H1 (cell line): ENCODE measurements at regions not wholly inside any gene's neighbourhood (a gene's known extent, or its start where the extent isn't known, plus 50 kb on each side); places are given as distances from the start of the nearest gene placed in this dataset.

Experiments used
- CTCF ChIA-PET: fragments of 300-600 bp; sonication (Branson Sonifier 250); formaldehyde crosslinking; loops from one replicate; lab custom pipeline; 2021; ENCODE audit not compliant: partially characterized antibody; lab: Charles Lee
- POLR2A ChIA-PET: fragments of 300-600 bp; sonication (Branson Sonifier 250); formaldehyde crosslinking; loops from one replicate; lab custom pipeline; 2021; ENCODE audit warnings: inconsistent platforms; ENCODE audit not compliant: partially characterized antibody; lab: Charles Lee
- DNase-seq, 2 experiments: peaks; one replicate each; pipeline versions ENCODE4 v3.0.0 to v3.0.0-alpha.2; 2010 to 2022; ENCODE audit warnings: low spot score in 2 of 2, low read depth in 1 of 2, mixed read lengths in 1 of 2
- FAIRE-seq: peaks from 2 replicates; lab custom pipeline; 2011; peaks lifted over from hg19 to GRCh38; lab: Jason Lieb, UNC
- H2AFZ ChIP-seq: 2 replicates; pipeline ENCODE4 v1.8.1; 2012; ENCODE audit warnings: low read length, inconsistent platforms
- H2AK5ac ChIP-seq: 2 replicates; pipeline ENCODE4 v1.6.1; 2013; ENCODE audit warnings: low read depth, low read length
- H2BK120ac ChIP-seq: replicated peaks from 2 replicates; pipeline ENCODE3; 2013; ENCODE audit warnings: low read depth, low read length, inconsistent platforms
- H2BK12ac ChIP-seq: 2 replicates; pipeline ENCODE4 v1.6.1; 2013; ENCODE audit warnings: low read depth, low read length
- H2BK15ac ChIP-seq: 2 replicates; pipeline ENCODE4 v1.6.1; 2013; ENCODE audit warnings: low read length
- H2BK20ac ChIP-seq: 2 replicates; pipeline ENCODE4 v1.6.1; 2013; ENCODE audit warnings: low read length
- H2BK5ac ChIP-seq: 2 replicates; pipeline ENCODE4 v1.6.1; 2013; ENCODE audit warnings: low read depth, low read length
- H3K14ac ChIP-seq: 2 replicates; pipeline ENCODE4 v1.6.1; 2013; ENCODE audit warnings: inconsistent platforms; ENCODE audit not compliant: insufficient read length
- H3K18ac ChIP-seq: 2 replicates; pipeline ENCODE4 v1.6.1; 2013; ENCODE audit warnings: low read length; ENCODE audit errors: extremely low read depth
- H3K23ac ChIP-seq: 2 replicates; pipeline ENCODE4 v1.6.1; 2013; ENCODE audit warnings: inconsistent platforms; ENCODE audit not compliant: insufficient read length
- H3K23me2 ChIP-seq: 2 replicates; pipeline ENCODE4 v1.6.1; 2013; ENCODE audit warnings: low read depth, low read length
- H3K27ac ChIP-seq: 2 replicates; pipeline ENCODE4 v1.6.1; 2011; ENCODE audit warnings: low read depth, low read length, inconsistent platforms
- H3K27me3 ChIP-seq, 4 experiments: replicated peaks in 1 of 4; 1 replicate in 1 of 4; 2 replicates in 3 of 4; pipeline versions ENCODE4 v1.6.1 to v1.8.1; 2011 to 2013; ENCODE audit warnings: low read length in 3 of 4, mild to moderate bottlenecking in 3 of 4, inconsistent platforms in 2 of 4, mixed read lengths in 2 of 4, moderate library complexity in 1 of 4; ENCODE audit not compliant: control insufficient read depth in 3 of 4, insufficient read depth in 3 of 4; ENCODE audit errors: extremely low read depth in 1 of 4
- H3K36me3 ChIP-seq, 4 experiments: 2 replicates each; pipeline versions ENCODE4 v1.6.1 to v1.8.1; 2011 to 2013; ENCODE audit warnings: mild to moderate bottlenecking in 4 of 4, low read length in 3 of 4, moderate library complexity in 2 of 4, control low read depth in 1 of 4, inconsistent platforms in 1 of 4; ENCODE audit not compliant: insufficient read depth in 4 of 4, control insufficient read depth in 2 of 4
- H3K4ac ChIP-seq: replicated peaks from 2 replicates; pipeline ENCODE3; 2013; ENCODE audit warnings: low read length, low read depth, mixed read lengths, inconsistent platforms; ENCODE audit not compliant: insufficient read length
- H3K4me1 ChIP-seq, 4 experiments: replicated peaks in 1 of 4; 1 replicate in 1 of 4; 2 replicates in 3 of 4; pipeline versions ENCODE4 v1.6.1 to v1.8.1; 2011 to 2013; ENCODE audit warnings: low read length in 3 of 4, inconsistent platforms in 2 of 4, mixed read lengths in 1 of 4; ENCODE audit not compliant: insufficient read depth in 4 of 4, control insufficient read depth in 3 of 4
- H3K4me2 ChIP-seq, 2 experiments: 2 replicates each; pipeline versions ENCODE4 v1.6.1 to v1.8.1; 2011 to 2013; ENCODE audit warnings: low read depth in 2 of 2, low read length in 2 of 2, control low read depth in 1 of 2, inconsistent platforms in 1 of 2, mild to moderate bottlenecking in 1 of 2; ENCODE audit not compliant: insufficient read depth in 1 of 2
- H3K4me3 ChIP-seq, 4 experiments: fragments of 200-600, 300-600 bp in 1 of 4; sonication (generic), shearing (Covaris generic), sonication (Bioruptor Twin) in 1 of 4; 2 replicates each; pipeline versions ENCODE4 v1.5.1 to v1.8.1; 2011 to 2016; ENCODE audit warnings: low read length in 4 of 4, low read depth in 3 of 4, control low read depth in 2 of 4, inconsistent platforms in 2 of 4, mild to moderate bottlenecking in 2 of 4, mixed read lengths in 1 of 4, moderate library complexity in 1 of 4; ENCODE audit not compliant: insufficient read depth in 2 of 4; ENCODE audit errors: extremely low read depth in 1 of 4
- H3K56ac ChIP-seq: replicated peaks from 2 replicates; pipeline ENCODE3; 2013; ENCODE audit warnings: low read depth, mild to moderate bottlenecking, mixed read lengths, low read length, inconsistent platforms; ENCODE audit not compliant: insufficient read length
- H3K79me1 ChIP-seq: 2 replicates; pipeline ENCODE4 v1.6.1; 2013; ENCODE audit warnings: low read depth, low read length, control low read depth
- H3K79me2 ChIP-seq, 2 experiments: 2 replicates each; pipeline versions ENCODE4 v1.6.1 to v1.8.1; 2012 to 2013; ENCODE audit warnings: low read length in 2 of 2, mild to moderate bottlenecking in 2 of 2, inconsistent platforms in 1 of 2; ENCODE audit not compliant: insufficient read depth in 2 of 2, control insufficient read depth in 1 of 2
- H3K9ac ChIP-seq, 4 experiments: replicated peaks in 1 of 4; 1 replicate in 1 of 4; 2 replicates in 3 of 4; pipeline versions ENCODE4 v1.6.1 to v1.8.1; 2011 to 2013; ENCODE audit warnings: low read depth in 3 of 4, low read length in 3 of 4, control low read depth in 2 of 4, mild to moderate bottlenecking in 2 of 4, moderate library complexity in 2 of 4, inconsistent platforms in 1 of 4; ENCODE audit errors: extremely low read depth in 1 of 4
- H3K9me3 ChIP-seq, 2 experiments: 2 replicates each; pipeline versions ENCODE4 v1.6.1 to v1.8.1; 2012 to 2013; ENCODE audit warnings: mild to moderate bottlenecking in 2 of 2, moderate library complexity in 2 of 2, control low read depth in 1 of 2, inconsistent platforms in 1 of 2, low read depth in 1 of 2, low read length in 1 of 2, mixed read lengths in 1 of 2; ENCODE audit not compliant: insufficient read depth in 2 of 2
- H4K20me1 ChIP-seq, 2 experiments: replicated peaks in 1 of 2; 2 replicates each; pipeline versions ENCODE3 to v1.8.1; 2011 to 2013; ENCODE audit warnings: inconsistent platforms in 2 of 2, low read length in 2 of 2, mild to moderate bottlenecking in 1 of 2; ENCODE audit not compliant: insufficient read depth in 2 of 2, control insufficient read depth in 1 of 2
- H4K5ac ChIP-seq: 2 replicates; pipeline ENCODE4 v1.6.1; 2013; ENCODE audit warnings: low read length, low read depth, mixed read lengths, inconsistent platforms; ENCODE audit not compliant: insufficient read length
- H4K8ac ChIP-seq: 2 replicates; pipeline ENCODE4 v1.8.0; 2013; ENCODE audit warnings: mild to moderate bottlenecking, moderate library complexity, low read length, inconsistent platforms; ENCODE audit not compliant: insufficient read depth; ENCODE audit errors: extremely low read depth
- H4K91ac ChIP-seq: replicated peaks from 2 replicates; pipeline ENCODE3; 2013; ENCODE audit warnings: low read length, mixed read lengths, inconsistent platforms; ENCODE audit not compliant: insufficient read length
- BACH1 ChIP-seq: IDR thresholded peaks from 2 replicates; pipeline ENCODE4 v1.6.1; 2012; ENCODE audit warnings: low read length, improper control_type of control experiment
- HDAC6 ChIP-seq: IDR thresholded peaks from one replicate; pipeline ENCODE4 v1.7.1; 2012; ENCODE audit warnings: low read depth, mild to moderate bottlenecking, inconsistent platforms, low read length, moderate library complexity
- RFX5 ChIP-seq: IDR thresholded peaks from 2 replicates; pipeline ENCODE4 v1.6.1; 2011; ENCODE audit warnings: low read depth, low read length, improper control_type of control experiment, borderline replicate concordance
- SAP30 ChIP-seq: fragments of 300-600 bp; sonication (generic); IDR thresholded peaks from 2 replicates; pipeline ENCODE4 v1.7.1; 2012; ENCODE audit warnings: low read length, moderate library complexity, mild to moderate bottlenecking, inconsistent platforms; ENCODE audit not compliant: insufficient read depth, insufficient replicate concordance
- SP2 ChIP-seq: IDR thresholded peaks from 2 replicates; pipeline ENCODE4 v1.6.1; 2012; ENCODE audit warnings: mild to moderate bottlenecking, low read length, inconsistent platforms
- TAF1 ChIP-seq: IDR thresholded peaks from 2 replicates; pipeline ENCODE4 v1.6.1; 2011; ENCODE audit warnings: mild to moderate bottlenecking, low read depth, low read length
- TBP ChIP-seq: IDR thresholded peaks from 2 replicates; pipeline ENCODE4 v1.6.1; 2011; ENCODE audit warnings: low read depth, low read length, improper control_type of control experiment
- WGBS, 2 experiments: shearing (Covaris generic) in 1 of 2; methylation state at CpG; one replicate each; pipeline versions ENCODE4 v1.1.6 to v1.1.7; 2013 to 2015; ENCODE audit warnings: low lambda C conversion rate in 2 of 2, mixed read lengths in 2 of 2, inconsistent platforms in 1 of 2, low coverage in 1 of 2, missing lambda C conversion rate in 1 of 2; ENCODE audit not compliant: insufficient replicate concordance in 2 of 2, insufficient coverage in 1 of 2, insufficient read length in 1 of 2; ENCODE audit errors: extremely low coverage in 1 of 2, missing lambda C conversion rate in 1 of 2; 5-methylcytosine and 5-hydroxymethylcytosine counted together

GRCh38 chrX:109940411-109940810 is 62.5 kb upstream of the TMEM164 start:
- POLR2A ChIA-PET = no interaction called here
- no peak overlapping the region for H2AFZ ChIP-seq
- H3K27me3 ChIP-seq = no peaks in the 10 kb centered on the region
- no peak overlapping the region for H3K9ac ChIP-seq
- H4K8ac ChIP-seq = no peak overlapping the region
- H2BK15ac ChIP-seq = no peak overlapping the region
- H3K9me3 ChIP-seq = no peaks in the 10 kb centered on the region
- no peaks in the 10 kb centered on the region for H4K20me1 ChIP-seq
- H2BK12ac ChIP-seq = no peak overlapping the region
- H3K14ac ChIP-seq = no peak overlapping the region
- no peak for FAIRE-seq
- H3K4me1 ChIP-seq = no peaks in the 10 kb centered on the region
- DNase-seq = no peak
- H3K4me3 ChIP-seq = no peak overlapping the region
- H4K91ac ChIP-seq = no peak overlapping the region
- H3K23ac ChIP-seq = no peak overlapping the region
- no peak overlapping the region for H3K18ac ChIP-seq
- no peak overlapping the region for H2AK5ac ChIP-seq
- no peak overlapping the region for H3K4ac ChIP-seq
- H4K5ac ChIP-seq = no peak overlapping the region
- H2BK120ac ChIP-seq = no peak overlapping the region
- H3K56ac ChIP-seq = no peak overlapping the region
- CTCF ChIA-PET = no interaction called here
- no peaks in the 10 kb centered on the region for H3K79me1 ChIP-seq
- no peak overlapping the region for H3K4me2 ChIP-seq
- H3K36me3 ChIP-seq = no peaks in the 10 kb centered on the region
- TF ChIP-seq HDAC6 (no peak), TAF1 (no peak), TBP (no peak), SP2 (no peak), BACH1 (no peak), RFX5 (no peak), SAP30 (no peak)
- no peak overlapping the region for H2BK5ac ChIP-seq
- no peaks in the 10 kb centered on the region for H3K79me2 ChIP-seq
- H3K23me2 ChIP-seq = no peaks in the 10 kb centered on the region
- H2BK20ac ChIP-seq = no peak overlapping the region
- H3K27ac ChIP-seq = no peak overlapping the region
- 81% methylated on average over 2 of the region's 2 CpGs; no CpG with 5 or more reads in 1 of the 2 experiments for WGBS, 2 experiments
